GM23338 (cell line): ENCODE measurements at regions not wholly inside any gene's neighbourhood (a gene's known extent, or its start where the extent isn't known, plus 50 kb on each side); places are given as distances from the start of the nearest gene placed in this dataset.

Source experiments
- ATAC-seq: fragments of 200-7000 bp; cut with Tn5 transposase; 3 replicates; pipeline ENCODE4 v1.9.1; 2020
- DNase-seq: peaks from one replicate; pipeline ENCODE4 v3.0.0-alpha.2; 2015; ENCODE audit warnings: low spot score
- H2AFZ ChIP-seq: fragments of 200-600 bp; sonication (generic); 2 replicates; pipeline ENCODE4 v1.8.0; 2016; ENCODE audit warnings: antibody characterized with exemption, mild to moderate bottlenecking, moderate library complexity
- H3F3A ChIP-seq: fragments of 200-600 bp; sonication (generic); replicated peaks from 2 replicates; pipeline ENCODE4 v1.8.0; 2017; ENCODE audit warnings: antibody characterized with exemption, mixed run types, low read depth
- H3K27ac ChIP-seq: fragments of 200-600 bp; sonication (generic); 2 replicates; pipeline ENCODE4 v1.6.1; 2016; ENCODE audit warnings: low read depth
- H3K27me3 ChIP-seq: fragments of 200-600 bp; sonication (generic); 2 replicates; pipeline ENCODE4 v1.8.0; 2016; ENCODE audit warnings: mild to moderate bottlenecking, mixed run types, moderate library complexity; ENCODE audit not compliant: insufficient read depth
- H3K36me3 ChIP-seq: fragments of 200-600 bp; sonication (generic); 2 replicates; pipeline ENCODE4 v1.8.0; 2016; ENCODE audit warnings: mild to moderate bottlenecking; ENCODE audit not compliant: insufficient read depth
- H3K4me1 ChIP-seq: fragments of 200-600 bp; sonication (generic); 2 replicates; pipeline ENCODE4 v1.8.0; 2016; ENCODE audit warnings: mild to moderate bottlenecking, moderate library complexity; ENCODE audit not compliant: insufficient read depth
- H3K4me2 ChIP-seq: fragments of 200-600 bp; sonication (generic); 2 replicates; pipeline ENCODE4 v1.7.1; 2017; ENCODE audit warnings: mixed run types
- H3K4me3 ChIP-seq: fragments of 200-600 bp; sonication (generic); 2 replicates; pipeline ENCODE4 v1.6.1; 2016; ENCODE audit warnings: mixed run types
- H3K79me2 ChIP-seq: fragments of 200-600 bp; sonication (generic); replicated peaks from 2 replicates; pipeline ENCODE4 v1.8.0; 2017; ENCODE audit warnings: mild to moderate bottlenecking; ENCODE audit not compliant: insufficient read depth
- H3K9me2 ChIP-seq: fragments of 200-600 bp; sonication (generic); 2 replicates; pipeline ENCODE4 v1.8.0; 2017; ENCODE audit not compliant: insufficient read depth
- H4K20me1 ChIP-seq: fragments of 200-600 bp; sonication (generic); replicated peaks from 2 replicates; pipeline ENCODE4 v1.8.0; 2017; ENCODE audit warnings: mild to moderate bottlenecking; ENCODE audit not compliant: insufficient read depth
- H3K27ac Mint-ChIP-seq: 2 replicates; pipeline ENCODE4 v1.8.0; 2020; ENCODE audit warnings: inconsistent platforms, mild to moderate bottlenecking, moderate library complexity, mixed read lengths
- H3K27me3 Mint-ChIP-seq: 3 replicates; pipeline ENCODE4 v1.8.0; 2022; ENCODE audit warnings: low read depth, mild to moderate bottlenecking, moderate library complexity, mixed read lengths, inconsistent platforms; ENCODE audit not compliant: insufficient read depth, poor library complexity
- H3K36me3 Mint-ChIP-seq: 3 replicates; pipeline ENCODE4 v1.8.0; 2021; ENCODE audit warnings: low read depth, mild to moderate bottlenecking, inconsistent platforms, moderate library complexity, mixed read lengths
- H3K4me1 Mint-ChIP-seq: 3 replicates; pipeline ENCODE4 v1.8.0; 2020; ENCODE audit warnings: mild to moderate bottlenecking, inconsistent platforms, mixed read lengths
- H3K4me3 Mint-ChIP-seq: 3 replicates; pipeline ENCODE4 v1.8.0; 2021; ENCODE audit warnings: moderate library complexity, mild to moderate bottlenecking, inconsistent platforms, mixed read lengths
- H3K9me3 Mint-ChIP-seq: 3 replicates; pipeline ENCODE4 v1.8.0; 2020; ENCODE audit warnings: moderate library complexity, mild to moderate bottlenecking, inconsistent platforms, mixed read lengths
- CREB1 ChIP-seq: fragments of 250-450 bp; sonication (Bioruptor Pico); IDR thresholded peaks from 2 replicates; pipeline ENCODE4 v1.5.0; 2020; ENCODE audit warnings: low read depth, mild to moderate bottlenecking, moderate library complexity
- EZH2 ChIP-seq: fragments of 200-600 bp; sonication (generic); IDR thresholded peaks from one replicate; pipeline ENCODE4 v1.8.0; 2017; ENCODE audit warnings: antibody characterized with exemption, mild to moderate bottlenecking, low read depth; ENCODE audit not compliant: unreplicated experiment
- EZH2phosphoT487 ChIP-seq: fragments of 200-600 bp; sonication (generic); IDR thresholded peaks from one replicate; pipeline ENCODE4 v1.8.1; 2018; ENCODE audit warnings: antibody characterized with exemption; ENCODE audit not compliant: unreplicated experiment
- JUNB ChIP-seq: IDR thresholded peaks from one replicate; pipeline ENCODE4 v1.6.1; 2016; ENCODE audit warnings: antibody characterized with exemption; ENCODE audit not compliant: unreplicated experiment
- NANOG ChIP-seq: IDR thresholded peaks from 2 replicates; pipeline ENCODE4 v1.6.1; 2016; ENCODE audit warnings: antibody characterized with exemption, borderline replicate concordance
- POLR2AphosphoS5 ChIP-seq: IDR thresholded peaks from 2 replicates; pipeline ENCODE4 v1.6.1; 2016; ENCODE audit warnings: antibody characterized with exemption, low read depth
- STAT1 ChIP-seq: IDR thresholded peaks from one replicate; pipeline ENCODE4 v1.6.1; 2016; ENCODE audit warnings: antibody characterized with exemption; ENCODE audit not compliant: unreplicated experiment
- ZNF114 ChIP-seq: fragments of 250-450 bp; sonication (Bioruptor Pico); IDR thresholded peaks from 2 replicates; pipeline ENCODE4 v1.5.0; 2020; ENCODE audit warnings: mild to moderate bottlenecking, moderate library complexity
- ZNF331 ChIP-seq: fragments of 250-450 bp; sonication (Bioruptor Pico); IDR thresholded peaks from 2 replicates; pipeline ENCODE4 v1.5.0; 2020; ENCODE audit warnings: low read depth, mild to moderate bottlenecking, moderate library complexity
- ZNF462 ChIP-seq: fragments of 250-450 bp; sonication (Bioruptor Pico); IDR thresholded peaks from 2 replicates; pipeline ENCODE4 v1.5.0; 2020; ENCODE audit warnings: mild to moderate bottlenecking, moderate library complexity
- TF ChIP-seq, protein P1 (sequence below): IDR thresholded peaks from 2 replicates; pipeline ENCODE4 v1.6.1; 2016; ENCODE audit warnings: antibody characterized with exemption
- TF ChIP-seq, protein P2 (sequence below), 2 experiments: fragments of 200-600 bp in 1 of 2; sonication (generic) in 1 of 2; conservative IDR thresholded peaks; 2 replicates each; pipeline versions ENCODE4 v1.5.1 to v1.6.1; 2016 to 2017; ENCODE audit warnings: antibody characterized with exemption in 2 of 2, low read depth in 2 of 2, mild to moderate bottlenecking in 2 of 2, moderate library complexity in 1 of 2
- TF ChIP-seq, protein P3 (sequence below): IDR thresholded peaks from one replicate; pipeline ENCODE4 v1.6.1; 2018; ENCODE audit warnings: antibody characterized with exemption; ENCODE audit not compliant: unreplicated experiment

- no peaks in the 10 kb centered on the region for H3K4me1 Mint-ChIP-seq
- no peaks in the 10 kb centered on the region for H3K27me3 ChIP-seq
- H3K27ac ChIP-seq, result no peak overlapping the region
- no peak for ATAC-seq
- H3K27ac Mint-ChIP-seq, result 0 out of 2 replicates have a peak overlapping the region, but pooled peaks have one; percentile 12
- H3K4me3 ChIP-seq, result no peak overlapping the region
- no peaks in the 10 kb centered on the region for H3K36me3 Mint-ChIP-seq
- no peaks in the 10 kb centered on the region for H3K4me1 ChIP-seq
- H3F3A ChIP-seq, result no peaks in the 10 kb centered on the region
- no peaks in the 10 kb centered on the region for H3K36me3 ChIP-seq
- TF ChIP-seq ZNF331 (CRISPR knock-in tag) (no peak), EZH2phosphoT487 (no peak), ZNF114 (CRISPR knock-in tag) (no peak), STAT1 (no peak), NANOG (no peak), ZNF462 (CRISPR knock-in tag) (no peak), EZH2 (no peak), JUNB (no peak), POLR2AphosphoS5 (no peak), CREB1 (CRISPR knock-in tag) (no peak)
- TF ChIP-seq, protein P1, sequence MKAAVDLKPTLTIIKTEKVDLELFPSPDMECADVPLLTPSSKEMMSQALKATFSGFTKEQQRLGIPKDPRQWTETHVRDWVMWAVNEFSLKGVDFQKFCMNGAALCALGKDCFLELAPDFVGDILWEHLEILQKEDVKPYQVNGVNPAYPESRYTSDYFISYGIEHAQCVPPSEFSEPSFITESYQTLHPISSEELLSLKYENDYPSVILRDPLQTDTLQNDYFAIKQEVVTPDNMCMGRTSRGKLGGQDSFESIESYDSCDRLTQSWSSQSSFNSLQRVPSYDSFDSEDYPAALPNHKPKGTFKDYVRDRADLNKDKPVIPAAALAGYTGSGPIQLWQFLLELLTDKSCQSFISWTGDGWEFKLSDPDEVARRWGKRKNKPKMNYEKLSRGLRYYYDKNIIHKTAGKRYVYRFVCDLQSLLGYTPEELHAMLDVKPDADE, result no peak
- TF ChIP-seq, protein P2, sequence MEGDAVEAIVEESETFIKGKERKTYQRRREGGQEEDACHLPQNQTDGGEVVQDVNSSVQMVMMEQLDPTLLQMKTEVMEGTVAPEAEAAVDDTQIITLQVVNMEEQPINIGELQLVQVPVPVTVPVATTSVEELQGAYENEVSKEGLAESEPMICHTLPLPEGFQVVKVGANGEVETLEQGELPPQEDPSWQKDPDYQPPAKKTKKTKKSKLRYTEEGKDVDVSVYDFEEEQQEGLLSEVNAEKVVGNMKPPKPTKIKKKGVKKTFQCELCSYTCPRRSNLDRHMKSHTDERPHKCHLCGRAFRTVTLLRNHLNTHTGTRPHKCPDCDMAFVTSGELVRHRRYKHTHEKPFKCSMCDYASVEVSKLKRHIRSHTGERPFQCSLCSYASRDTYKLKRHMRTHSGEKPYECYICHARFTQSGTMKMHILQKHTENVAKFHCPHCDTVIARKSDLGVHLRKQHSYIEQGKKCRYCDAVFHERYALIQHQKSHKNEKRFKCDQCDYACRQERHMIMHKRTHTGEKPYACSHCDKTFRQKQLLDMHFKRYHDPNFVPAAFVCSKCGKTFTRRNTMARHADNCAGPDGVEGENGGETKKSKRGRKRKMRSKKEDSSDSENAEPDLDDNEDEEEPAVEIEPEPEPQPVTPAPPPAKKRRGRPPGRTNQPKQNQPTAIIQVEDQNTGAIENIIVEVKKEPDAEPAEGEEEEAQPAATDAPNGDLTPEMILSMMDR (conservative IDR thresholded peaks at IDR 0.05; ENCODE audit: low read depth in 2 of 2), result no peak
- TF ChIP-seq, protein P3, sequence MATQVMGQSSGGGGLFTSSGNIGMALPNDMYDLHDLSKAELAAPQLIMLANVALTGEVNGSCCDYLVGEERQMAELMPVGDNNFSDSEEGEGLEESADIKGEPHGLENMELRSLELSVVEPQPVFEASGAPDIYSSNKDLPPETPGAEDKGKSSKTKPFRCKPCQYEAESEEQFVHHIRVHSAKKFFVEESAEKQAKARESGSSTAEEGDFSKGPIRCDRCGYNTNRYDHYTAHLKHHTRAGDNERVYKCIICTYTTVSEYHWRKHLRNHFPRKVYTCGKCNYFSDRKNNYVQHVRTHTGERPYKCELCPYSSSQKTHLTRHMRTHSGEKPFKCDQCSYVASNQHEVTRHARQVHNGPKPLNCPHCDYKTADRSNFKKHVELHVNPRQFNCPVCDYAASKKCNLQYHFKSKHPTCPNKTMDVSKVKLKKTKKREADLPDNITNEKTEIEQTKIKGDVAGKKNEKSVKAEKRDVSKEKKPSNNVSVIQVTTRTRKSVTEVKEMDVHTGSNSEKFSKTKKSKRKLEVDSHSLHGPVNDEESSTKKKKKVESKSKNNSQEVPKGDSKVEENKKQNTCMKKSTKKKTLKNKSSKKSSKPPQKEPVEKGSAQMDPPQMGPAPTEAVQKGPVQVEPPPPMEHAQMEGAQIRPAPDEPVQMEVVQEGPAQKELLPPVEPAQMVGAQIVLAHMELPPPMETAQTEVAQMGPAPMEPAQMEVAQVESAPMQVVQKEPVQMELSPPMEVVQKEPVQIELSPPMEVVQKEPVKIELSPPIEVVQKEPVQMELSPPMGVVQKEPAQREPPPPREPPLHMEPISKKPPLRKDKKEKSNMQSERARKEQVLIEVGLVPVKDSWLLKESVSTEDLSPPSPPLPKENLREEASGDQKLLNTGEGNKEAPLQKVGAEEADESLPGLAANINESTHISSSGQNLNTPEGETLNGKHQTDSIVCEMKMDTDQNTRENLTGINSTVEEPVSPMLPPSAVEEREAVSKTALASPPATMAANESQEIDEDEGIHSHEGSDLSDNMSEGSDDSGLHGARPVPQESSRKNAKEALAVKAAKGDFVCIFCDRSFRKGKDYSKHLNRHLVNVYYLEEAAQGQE, result no peak
- peaks cover 9% of the 10 kb centered on the region; the same call in 2 of the 3 replicates for H3K9me3 Mint-ChIP-seq
- H3K9me2 ChIP-seq, result no peaks in the 10 kb centered on the region
- no peaks in the 10 kb centered on the region for H4K20me1 ChIP-seq
- H3K79me2 ChIP-seq, result no peaks in the 10 kb centered on the region
- no peak overlapping the region for H2AFZ ChIP-seq
- peaks cover 8% of the 10 kb centered on the region for H3K27me3 Mint-ChIP-seq
- no peak overlapping the region for H3K4me3 Mint-ChIP-seq
- no peak overlapping the region for H3K4me2 ChIP-seq
- no peak for DNase-seq
Measured at GRCh38 chr9:135409286-135410200, 70.0 kb upstream of the PPP1R26 start.
